SK-N-SH (cell line): ENCODE measurements at regions not wholly inside any gene's neighbourhood (a gene's known extent, or its start where the extent isn't known, plus 50 kb on each side); places are given as distances from the start of the nearest gene placed in this dataset.

Source experiments
- CTCF ChIA-PET: fragments of 300-600, 350-600 bp; formaldehyde crosslinking; extraction: SDS; loops from one replicate; lab custom pipeline; 2021; lab: Yijun Ruan, JAX
- POLR2A ChIA-PET: fragments of 350-600 bp; sonication (Branson Sonifier 250); formaldehyde crosslinking; extraction: SDS; loops from one replicate; lab custom pipeline; 2020; ENCODE audit warnings: antibody characterized with exemption, inconsistent platforms; lab: Yijun Ruan, JAX
- DNase-seq: peaks from one replicate; pipeline ENCODE4 v3.0.0; 2012
- H2AFZ ChIP-seq: fragments of 200-600 bp; sonication (generic); 2 replicates; pipeline ENCODE4 v1.8.1; 2016; ENCODE audit warnings: antibody characterized with exemption, mild to moderate bottlenecking, low read depth
- H3F3A ChIP-seq: fragments of 200-600 bp; sonication (generic); replicated peaks from 2 replicates; pipeline ENCODE3; 2016; ENCODE audit warnings: antibody characterized with exemption, mild to moderate bottlenecking; ENCODE audit not compliant: insufficient read depth
- H3K27ac ChIP-seq, 2 experiments: fragments of 200-500 bp in 1 of 2; fragments of 200-600 bp in 1 of 2; sonication (Bioruptor generic) in 1 of 2; sonication (generic), shearing (Covaris generic) in 1 of 2; 2 replicates each; pipeline versions ENCODE4 v1.5.1 to v1.6.1; 2014 to 2016; ENCODE audit warnings: low read depth in 2 of 2, inconsistent platforms in 1 of 2, low read length in 1 of 2, mild to moderate bottlenecking in 1 of 2, mixed read lengths in 1 of 2
- H3K27me3 ChIP-seq: fragments of 200-600 bp; sonication (generic), shearing (Covaris generic); 2 replicates; pipeline ENCODE4 v1.6.1; 2016; ENCODE audit warnings: mixed run types; ENCODE audit not compliant: insufficient read depth
- H3K36me3 ChIP-seq, 2 experiments: fragments of 200-500 bp in 1 of 2; fragments of 200-600 bp in 1 of 2; sonication (Bioruptor generic) in 1 of 2; sonication (generic) in 1 of 2; replicated peaks in 1 of 2; 2 replicates each; pipeline versions ENCODE3 to v1.5.1; 2014 to 2016; ENCODE audit warnings: low read length in 1 of 2, mild to moderate bottlenecking in 1 of 2; ENCODE audit not compliant: insufficient read depth in 2 of 2, control insufficient read depth in 1 of 2
- H3K4me1 ChIP-seq, 2 experiments: fragments of 200-500 bp in 1 of 2; fragments of 200-600 bp in 1 of 2; sonication (Bioruptor generic) in 1 of 2; sonication (generic), shearing (Covaris generic) in 1 of 2; 2 replicates each; pipeline versions ENCODE4 v1.5.1 to v1.6.1; 2014 to 2016; ENCODE audit warnings: low read depth in 1 of 2, low read length in 1 of 2, mixed run types in 1 of 2; ENCODE audit not compliant: insufficient read depth in 2 of 2, control insufficient read depth in 1 of 2
- H3K4me2 ChIP-seq: fragments of 200-600 bp; sonication (generic), shearing (Covaris generic); 2 replicates; pipeline ENCODE4 v1.6.1; 2017; ENCODE audit warnings: mixed run types
- H3K4me3 ChIP-seq, 2 experiments: fragments of 200-500 bp in 1 of 2; fragments of 200-600 bp in 1 of 2; sonication (Bioruptor generic) in 1 of 2; sonication (generic), shearing (Covaris generic) in 1 of 2; 2 replicates each; pipeline versions ENCODE4 v1.5.1 to v1.8.1; 2014 to 2016; ENCODE audit warnings: low read depth in 2 of 2, inconsistent platforms in 1 of 2, low read length in 1 of 2, mild to moderate bottlenecking in 1 of 2, mixed read lengths in 1 of 2, moderate library complexity in 1 of 2
- H3K79me2 ChIP-seq: fragments of 200-600 bp; sonication (generic); 2 replicates; pipeline ENCODE4 v1.8.1; 2017; ENCODE audit warnings: mild to moderate bottlenecking; ENCODE audit not compliant: insufficient read depth
- H3K9ac ChIP-seq: fragments of 200-600 bp; sonication (generic); 2 replicates; pipeline ENCODE4 v1.6.1; 2017; ENCODE audit warnings: mixed run types
- H3K9me2 ChIP-seq: fragments of 200-600 bp; sonication (generic); 2 replicates; pipeline ENCODE4 v1.6.1; 2017; ENCODE audit warnings: mixed run types
- H3K9me3 ChIP-seq: fragments of 200-600 bp; sonication (generic); 2 replicates; pipeline ENCODE4 v1.6.1; 2017; ENCODE audit warnings: mixed run types, mild to moderate bottlenecking, moderate library complexity
- H4K20me1 ChIP-seq: fragments of 200-600 bp; sonication (generic); 2 replicates; pipeline ENCODE4 v1.6.1; 2017; ENCODE audit warnings: mild to moderate bottlenecking, mixed run types; ENCODE audit not compliant: insufficient read depth
- ELF1 ChIP-seq: IDR thresholded peaks from 2 replicates; pipeline ENCODE4 v1.4.0; 2012
- FOSL2 ChIP-seq: IDR thresholded peaks from 2 replicates; pipeline ENCODE4 v1.4.0; 2012; ENCODE audit warnings: low read depth, mild to moderate bottlenecking, moderate library complexity, borderline replicate concordance
- FOXM1 ChIP-seq: IDR thresholded peaks from 2 replicates; pipeline ENCODE4 v1.4.0; 2012; ENCODE audit warnings: low read depth, mild to moderate bottlenecking
- GABPA ChIP-seq: IDR thresholded peaks from 2 replicates; pipeline ENCODE4 v1.4.0; 2012; ENCODE audit warnings: low read depth, mild to moderate bottlenecking
- MEF2A ChIP-seq: IDR thresholded peaks from 2 replicates; pipeline ENCODE4 v1.4.0; 2012; ENCODE audit warnings: low read depth, borderline replicate concordance
- MXI1 ChIP-seq: IDR thresholded peaks from 2 replicates; pipeline ENCODE4 v1.6.1; 2012; ENCODE audit warnings: mild to moderate bottlenecking, low read depth, low read length, improper control_type of control experiment
- NFIC ChIP-seq: IDR thresholded peaks from 2 replicates; pipeline ENCODE4 v1.4.0; 2012; ENCODE audit warnings: borderline replicate concordance
- POLR2AphosphoS5 ChIP-seq: IDR thresholded peaks from 2 replicates; pipeline ENCODE4 v1.6.1; 2012; ENCODE audit warnings: low read depth, low read length
- RAD21 ChIP-seq: IDR thresholded peaks from 2 replicates; pipeline ENCODE4 v1.6.1; 2012; ENCODE audit warnings: mild to moderate bottlenecking, low read length
- RCOR1 ChIP-seq: fragments of 150-350 bp; IDR thresholded peaks from 2 replicates; pipeline ENCODE4 v1.6.1; 2017; ENCODE audit warnings: antibody characterized with exemption, low read length
- RFX5 ChIP-seq: IDR thresholded peaks from 2 replicates; pipeline ENCODE4 v1.6.1; 2012; ENCODE audit warnings: mild to moderate bottlenecking, improper control_type of control experiment, low read length
- SMC3 ChIP-seq: IDR thresholded peaks from 2 replicates; pipeline ENCODE4 v1.6.1; 2012; ENCODE audit warnings: low read depth, low read length, improper control_type of control experiment
- TF ChIP-seq, protein P1 (sequence below): IDR thresholded peaks from 2 replicates; pipeline ENCODE4 v1.6.1; 2012; ENCODE audit warnings: mild to moderate bottlenecking, low read depth, low read length, moderate library complexity
- TF ChIP-seq, protein P2 (sequence below): fragments of 150-350 bp; IDR thresholded peaks from 2 replicates; pipeline ENCODE4 v1.6.1; 2016; ENCODE audit warnings: mild to moderate bottlenecking, low read depth, low read length
- TF ChIP-seq, protein P3 (sequence below): IDR thresholded peaks from 2 replicates; pipeline ENCODE4 v1.4.0; 2012; ENCODE audit warnings: low read depth
- TF ChIP-seq, protein P4 (sequence below): IDR thresholded peaks from 2 replicates; pipeline ENCODE4 v1.4.0; 2012; ENCODE audit warnings: low read depth, borderline replicate concordance
- TF ChIP-seq, protein P5 (sequence below): IDR thresholded peaks from 2 replicates; pipeline ENCODE4 v1.4.0; 2012; ENCODE audit warnings: low read depth, borderline replicate concordance

DNA sequence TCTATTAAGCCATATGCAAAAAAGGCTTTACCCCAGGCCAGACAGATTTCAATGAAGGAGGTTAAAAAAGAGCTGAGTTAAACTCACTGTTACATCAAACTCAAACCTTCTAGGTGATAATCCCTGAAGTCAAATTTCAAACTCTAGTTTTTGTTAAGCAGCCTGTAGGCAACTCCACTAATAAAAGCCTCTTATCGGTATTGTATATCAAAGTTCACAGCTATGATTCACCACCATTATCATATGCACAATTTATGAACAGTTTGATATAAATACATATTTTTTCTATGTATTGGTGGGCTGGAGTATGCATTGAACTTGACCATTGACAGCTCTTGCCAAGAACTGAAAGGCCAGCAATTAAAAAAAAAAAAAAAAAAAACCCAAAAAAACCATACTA lies 308.2 kb downstream of the BTBD3 start (continued):
- TF ChIP-seq, protein P1, sequence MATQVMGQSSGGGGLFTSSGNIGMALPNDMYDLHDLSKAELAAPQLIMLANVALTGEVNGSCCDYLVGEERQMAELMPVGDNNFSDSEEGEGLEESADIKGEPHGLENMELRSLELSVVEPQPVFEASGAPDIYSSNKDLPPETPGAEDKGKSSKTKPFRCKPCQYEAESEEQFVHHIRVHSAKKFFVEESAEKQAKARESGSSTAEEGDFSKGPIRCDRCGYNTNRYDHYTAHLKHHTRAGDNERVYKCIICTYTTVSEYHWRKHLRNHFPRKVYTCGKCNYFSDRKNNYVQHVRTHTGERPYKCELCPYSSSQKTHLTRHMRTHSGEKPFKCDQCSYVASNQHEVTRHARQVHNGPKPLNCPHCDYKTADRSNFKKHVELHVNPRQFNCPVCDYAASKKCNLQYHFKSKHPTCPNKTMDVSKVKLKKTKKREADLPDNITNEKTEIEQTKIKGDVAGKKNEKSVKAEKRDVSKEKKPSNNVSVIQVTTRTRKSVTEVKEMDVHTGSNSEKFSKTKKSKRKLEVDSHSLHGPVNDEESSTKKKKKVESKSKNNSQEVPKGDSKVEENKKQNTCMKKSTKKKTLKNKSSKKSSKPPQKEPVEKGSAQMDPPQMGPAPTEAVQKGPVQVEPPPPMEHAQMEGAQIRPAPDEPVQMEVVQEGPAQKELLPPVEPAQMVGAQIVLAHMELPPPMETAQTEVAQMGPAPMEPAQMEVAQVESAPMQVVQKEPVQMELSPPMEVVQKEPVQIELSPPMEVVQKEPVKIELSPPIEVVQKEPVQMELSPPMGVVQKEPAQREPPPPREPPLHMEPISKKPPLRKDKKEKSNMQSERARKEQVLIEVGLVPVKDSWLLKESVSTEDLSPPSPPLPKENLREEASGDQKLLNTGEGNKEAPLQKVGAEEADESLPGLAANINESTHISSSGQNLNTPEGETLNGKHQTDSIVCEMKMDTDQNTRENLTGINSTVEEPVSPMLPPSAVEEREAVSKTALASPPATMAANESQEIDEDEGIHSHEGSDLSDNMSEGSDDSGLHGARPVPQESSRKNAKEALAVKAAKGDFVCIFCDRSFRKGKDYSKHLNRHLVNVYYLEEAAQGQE = no peak
- TF ChIP-seq FOSL2 (no peak), RCOR1 (no peak), MXI1 (no peak), GABPA (no peak), RAD21 (no peak), FOXM1 (no peak), SMC3 (no peak), POLR2AphosphoS5 (no peak)
- TF ChIP-seq, protein P2, sequence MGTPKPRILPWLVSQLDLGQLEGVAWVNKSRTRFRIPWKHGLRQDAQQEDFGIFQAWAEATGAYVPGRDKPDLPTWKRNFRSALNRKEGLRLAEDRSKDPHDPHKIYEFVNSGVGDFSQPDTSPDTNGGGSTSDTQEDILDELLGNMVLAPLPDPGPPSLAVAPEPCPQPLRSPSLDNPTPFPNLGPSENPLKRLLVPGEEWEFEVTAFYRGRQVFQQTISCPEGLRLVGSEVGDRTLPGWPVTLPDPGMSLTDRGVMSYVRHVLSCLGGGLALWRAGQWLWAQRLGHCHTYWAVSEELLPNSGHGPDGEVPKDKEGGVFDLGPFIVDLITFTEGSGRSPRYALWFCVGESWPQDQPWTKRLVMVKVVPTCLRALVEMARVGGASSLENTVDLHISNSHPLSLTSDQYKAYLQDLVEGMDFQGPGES = no peak
- TF ChIP-seq, protein P3, sequence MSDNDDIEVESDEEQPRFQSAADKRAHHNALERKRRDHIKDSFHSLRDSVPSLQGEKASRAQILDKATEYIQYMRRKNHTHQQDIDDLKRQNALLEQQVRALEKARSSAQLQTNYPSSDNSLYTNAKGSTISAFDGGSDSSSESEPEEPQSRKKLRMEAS = no peak

DNA sequence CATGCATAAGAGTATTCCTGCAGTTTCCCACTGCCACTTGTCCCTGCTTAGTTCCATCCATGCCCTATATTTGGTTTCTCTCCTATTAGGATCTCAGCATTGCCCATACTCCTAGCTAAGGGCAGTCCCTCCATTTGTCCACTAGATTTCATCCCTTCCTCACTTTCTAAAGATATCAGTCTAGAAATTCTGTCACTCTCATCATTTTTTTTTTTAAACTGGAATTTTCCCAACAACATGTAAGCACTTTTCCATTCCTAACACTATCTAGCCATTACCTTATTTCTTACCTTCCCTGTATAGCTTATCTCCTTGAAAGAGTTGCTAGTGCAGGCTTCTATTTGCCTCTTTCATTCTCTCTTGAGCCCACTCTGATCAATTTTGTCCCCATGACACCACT lies 312.2 kb downstream of the BTBD3 start:
- H3K4me1 ChIP-seq = no peaks in the 10 kb centered on the region
- H3K36me3 ChIP-seq = no peaks in the 10 kb centered on the region
- POLR2A ChIA-PET = no interaction called here
- no peak overlapping the region for H3K9ac ChIP-seq
- no peaks in the 10 kb centered on the region for H3K9me3 ChIP-seq
- H3F3A ChIP-seq = no peaks in the 10 kb centered on the region
- H3K27ac ChIP-seq = no peak overlapping the region
- H2AFZ ChIP-seq = no peak overlapping the region
- H4K20me1 ChIP-seq = no peaks in the 10 kb centered on the region
- H3K27me3 ChIP-seq = no peaks in the 10 kb centered on the region
- no peak for DNase-seq
- CTCF ChIA-PET = interaction anchor here (1.0 kb wide), 1 partner anchor 33 kb away, joined by 6 read pairs; no protein-coding TSS in a partner anchor
- H3K79me2 ChIP-seq = no peaks in the 10 kb centered on the region
- no peak overlapping the region for H3K4me2 ChIP-seq
- TF ChIP-seq, protein P4, sequence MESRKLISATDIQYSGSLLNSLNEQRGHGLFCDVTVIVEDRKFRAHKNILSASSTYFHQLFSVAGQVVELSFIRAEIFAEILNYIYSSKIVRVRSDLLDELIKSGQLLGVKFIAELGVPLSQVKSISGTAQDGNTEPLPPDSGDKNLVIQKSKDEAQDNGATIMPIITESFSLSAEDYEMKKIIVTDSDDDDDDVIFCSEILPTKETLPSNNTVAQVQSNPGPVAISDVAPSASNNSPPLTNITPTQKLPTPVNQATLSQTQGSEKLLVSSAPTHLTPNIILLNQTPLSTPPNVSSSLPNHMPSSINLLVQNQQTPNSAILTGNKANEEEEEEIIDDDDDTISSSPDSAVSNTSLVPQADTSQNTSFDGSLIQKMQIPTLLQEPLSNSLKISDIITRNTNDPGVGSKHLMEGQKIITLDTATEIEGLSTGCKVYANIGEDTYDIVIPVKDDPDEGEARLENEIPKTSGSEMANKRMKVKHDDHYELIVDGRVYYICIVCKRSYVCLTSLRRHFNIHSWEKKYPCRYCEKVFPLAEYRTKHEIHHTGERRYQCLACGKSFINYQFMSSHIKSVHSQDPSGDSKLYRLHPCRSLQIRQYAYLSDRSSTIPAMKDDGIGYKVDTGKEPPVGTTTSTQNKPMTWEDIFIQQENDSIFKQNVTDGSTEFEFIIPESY = no peak
- TF ChIP-seq NFIC (no peak), ELF1 (no peak), RFX5 (no peak), GABPA (no peak), RAD21 (no peak), MEF2A (no peak), RCOR1 (no peak), FOXM1 (no peak)
- TF ChIP-seq, protein P3 = no peak
- TF ChIP-seq, protein P5, sequence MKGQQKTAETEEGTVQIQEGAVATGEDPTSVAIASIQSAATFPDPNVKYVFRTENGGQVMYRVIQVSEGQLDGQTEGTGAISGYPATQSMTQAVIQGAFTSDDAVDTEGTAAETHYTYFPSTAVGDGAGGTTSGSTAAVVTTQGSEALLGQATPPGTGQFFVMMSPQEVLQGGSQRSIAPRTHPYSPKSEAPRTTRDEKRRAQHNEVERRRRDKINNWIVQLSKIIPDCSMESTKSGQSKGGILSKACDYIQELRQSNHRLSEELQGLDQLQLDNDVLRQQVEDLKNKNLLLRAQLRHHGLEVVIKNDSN = no peak
- H3K9me2 ChIP-seq = no peaks in the 10 kb centered on the region
- no peak overlapping the region for H3K4me3 ChIP-seq
